ENCODE measurements at regions not wholly inside any gene's neighbourhood (a gene's known extent, or its start where the extent isn't known, plus 50 kb on each side); places are given as distances from the start of the nearest gene placed in this dataset.

DNA sequence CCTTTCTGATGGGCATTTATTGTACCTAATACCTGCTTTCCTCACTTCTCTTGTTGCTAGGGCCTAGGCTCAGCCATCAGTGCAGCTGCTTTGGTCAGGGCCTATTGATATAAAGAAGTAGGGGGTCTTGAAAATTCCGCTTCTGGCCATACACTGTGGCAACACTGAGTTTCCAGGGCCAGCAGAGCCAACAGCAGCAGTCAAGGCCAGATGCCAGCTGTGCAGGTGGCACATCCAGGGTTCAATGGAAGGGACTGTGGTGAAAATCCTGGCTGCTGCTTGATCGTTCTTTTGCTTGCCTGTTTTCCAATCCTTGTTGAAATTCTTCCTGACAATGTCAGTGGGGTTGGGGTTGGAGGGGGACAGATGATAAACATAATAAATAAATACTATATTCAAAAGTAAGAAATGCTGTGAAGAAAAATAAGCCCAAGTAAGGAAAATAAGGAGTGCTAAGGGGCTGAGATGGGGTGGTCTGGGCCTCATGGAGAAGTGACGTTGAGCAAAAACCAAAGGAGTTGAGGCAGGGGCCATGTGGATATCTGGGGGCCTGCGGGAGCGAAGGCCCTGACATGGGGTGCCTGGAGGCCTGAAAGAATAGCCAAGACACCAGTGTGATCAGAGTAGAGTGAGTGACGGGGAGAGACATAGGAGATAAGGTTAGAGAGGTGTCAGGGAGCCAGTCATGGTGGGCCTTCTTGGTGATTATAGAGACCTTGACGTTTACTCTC is 91.0 kb upstream of the ALDH1B1 start:
- Histone ChIP-seq H2AFZ (ENCODE audit: low read depth, low read length) (no peak overlapping the region), H4K20me1 (ENCODE audit: insufficient read depth, low read length) (no peaks in the 10 kb centered on the region), H3K9me3 (ENCODE audit: insufficient read depth, low read length) (no peaks in the 10 kb centered on the region), H3K27me3 (ENCODE audit: low read depth, low read length) (no peaks in the 10 kb centered on the region), H3K4me2 (ENCODE audit: low read length) (no peak overlapping the region), H3K4me1 (ENCODE audit: low read length) (no peaks in the 10 kb centered on the region), H3K36me3 (replicated peaks; ENCODE audit: low read depth, low read length) (no peaks in the 10 kb centered on the region), H3K79me2 (ENCODE audit: low read length) (no peaks in the 10 kb centered on the region), H3K27ac (ENCODE audit: low read length) (no peak overlapping the region), H3K9ac (ENCODE audit: low read length) (no peak overlapping the region), H3K4me3 (ENCODE audit: low read length) (no peak overlapping the region)
- TF ChIP-seq, protein P1, sequence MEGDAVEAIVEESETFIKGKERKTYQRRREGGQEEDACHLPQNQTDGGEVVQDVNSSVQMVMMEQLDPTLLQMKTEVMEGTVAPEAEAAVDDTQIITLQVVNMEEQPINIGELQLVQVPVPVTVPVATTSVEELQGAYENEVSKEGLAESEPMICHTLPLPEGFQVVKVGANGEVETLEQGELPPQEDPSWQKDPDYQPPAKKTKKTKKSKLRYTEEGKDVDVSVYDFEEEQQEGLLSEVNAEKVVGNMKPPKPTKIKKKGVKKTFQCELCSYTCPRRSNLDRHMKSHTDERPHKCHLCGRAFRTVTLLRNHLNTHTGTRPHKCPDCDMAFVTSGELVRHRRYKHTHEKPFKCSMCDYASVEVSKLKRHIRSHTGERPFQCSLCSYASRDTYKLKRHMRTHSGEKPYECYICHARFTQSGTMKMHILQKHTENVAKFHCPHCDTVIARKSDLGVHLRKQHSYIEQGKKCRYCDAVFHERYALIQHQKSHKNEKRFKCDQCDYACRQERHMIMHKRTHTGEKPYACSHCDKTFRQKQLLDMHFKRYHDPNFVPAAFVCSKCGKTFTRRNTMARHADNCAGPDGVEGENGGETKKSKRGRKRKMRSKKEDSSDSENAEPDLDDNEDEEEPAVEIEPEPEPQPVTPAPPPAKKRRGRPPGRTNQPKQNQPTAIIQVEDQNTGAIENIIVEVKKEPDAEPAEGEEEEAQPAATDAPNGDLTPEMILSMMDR (IDR thresholded peaks at IDR 0.05; ENCODE audit: low read depth, low read length) = no peak
- TF ChIP-seq EZH2phosphoT487 (IDR thresholded peaks at IDR 0.05; ENCODE audit: low read depth) = no peak

DNA sequence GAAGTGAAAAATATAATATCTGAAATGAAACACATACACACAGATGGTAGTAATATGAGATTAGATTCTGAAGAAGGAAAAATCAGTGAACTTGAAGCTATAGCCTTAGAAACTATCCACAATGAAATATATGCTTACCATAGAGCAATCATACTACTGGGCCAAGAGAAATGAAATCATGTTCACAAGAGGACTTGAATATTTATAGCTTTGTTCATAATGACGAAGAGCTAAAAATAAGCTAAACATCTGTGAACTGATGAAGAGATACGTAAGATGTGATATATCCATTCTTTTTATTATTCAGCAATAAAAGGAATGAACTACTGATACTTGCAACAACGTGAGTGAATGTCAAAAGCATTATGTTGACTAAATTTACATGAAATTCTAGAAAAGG is 92.6 kb upstream of the ALDH1B1 start:
- no peak overlapping the region for H3K9ac ChIP-seq (ENCODE audit: low read length)
- no peaks in the 10 kb centered on the region for H4K20me1 ChIP-seq (ENCODE audit: insufficient read depth, low read length)
- H3K27me3 ChIP-seq (ENCODE audit: low read depth, low read length) = no peaks in the 10 kb centered on the region
- H3K9me3 ChIP-seq (ENCODE audit: insufficient read depth, low read length) = no peaks in the 10 kb centered on the region
- no peaks in the 10 kb centered on the region for H3K79me2 ChIP-seq (ENCODE audit: low read length)
- no peak overlapping the region for H3K27ac ChIP-seq (ENCODE audit: low read length)
- no peak overlapping the region for H3K4me2 ChIP-seq (ENCODE audit: low read length)
- H2AFZ ChIP-seq (ENCODE audit: low read depth, low read length) = no peak overlapping the region
- no peak overlapping the region for H3K4me3 ChIP-seq (ENCODE audit: low read length)
- TF ChIP-seq, protein P1 (IDR thresholded peaks at IDR 0.05; ENCODE audit: low read depth, low read length) = no peak
- TF ChIP-seq EZH2phosphoT487 (IDR thresholded peaks at IDR 0.05; ENCODE audit: low read depth) = no peak
- no peaks in the 10 kb centered on the region for H3K36me3 ChIP-seq (replicated peaks; ENCODE audit: low read depth, low read length)
- H3K4me1 ChIP-seq (ENCODE audit: low read length) = no peaks in the 10 kb centered on the region

- no peaks in the 10 kb centered on the region for H3K36me3 ChIP-seq (replicated peaks; ENCODE audit: low read depth, low read length)
- no peaks in the 10 kb centered on the region for H3K27me3 ChIP-seq (ENCODE audit: low read depth, low read length)
- no peaks in the 10 kb centered on the region for H3K4me1 ChIP-seq (ENCODE audit: low read length)
- H2AFZ ChIP-seq (ENCODE audit: low read depth, low read length) = no peak overlapping the region
- no peaks in the 10 kb centered on the region for H3K79me2 ChIP-seq (ENCODE audit: low read length)
- TF ChIP-seq, protein P1 (IDR thresholded peaks at IDR 0.05; ENCODE audit: low read depth, low read length) = no peak
- TF ChIP-seq EZH2phosphoT487 (IDR thresholded peaks at IDR 0.05; ENCODE audit: low read depth) = no peak
- H4K20me1 ChIP-seq (ENCODE audit: insufficient read depth, low read length) = no peaks in the 10 kb centered on the region
- H3K4me2 ChIP-seq (ENCODE audit: low read length) = no peak overlapping the region
- no peak overlapping the region for H3K4me3 ChIP-seq (ENCODE audit: low read length)
- H3K9ac ChIP-seq (ENCODE audit: low read length) = no peak overlapping the region
- no peak overlapping the region for H3K27ac ChIP-seq (ENCODE audit: low read length)
- no peaks in the 10 kb centered on the region for H3K9me3 ChIP-seq (ENCODE audit: insufficient read depth, low read length)
These were observed 93.6 kb upstream of the ALDH1B1 start for GRCh38 chr9:38298904-38299303.

GRCh38 chr9:38298503-38298902 is 94.0 kb upstream of the ALDH1B1 start:
- Histone ChIP-seq H3K36me3 (replicated peaks; ENCODE audit: low read depth, low read length) (no peaks in the 10 kb centered on the region), H3K4me1 (ENCODE audit: low read length) (no peaks in the 10 kb centered on the region), H3K9ac (ENCODE audit: low read length) (no peak overlapping the region), H3K27me3 (ENCODE audit: low read depth, low read length) (no peaks in the 10 kb centered on the region), H3K4me2 (ENCODE audit: low read length) (no peak overlapping the region), H4K20me1 (ENCODE audit: insufficient read depth, low read length) (no peaks in the 10 kb centered on the region), H3K4me3 (ENCODE audit: low read length) (no peak overlapping the region), H2AFZ (ENCODE audit: low read depth, low read length) (no peak overlapping the region), H3K79me2 (ENCODE audit: low read length) (no peaks in the 10 kb centered on the region), H3K27ac (ENCODE audit: low read length) (no peak overlapping the region), H3K9me3 (ENCODE audit: insufficient read depth, low read length) (no peaks in the 10 kb centered on the region)
- TF ChIP-seq EZH2phosphoT487 (IDR thresholded peaks at IDR 0.05; ENCODE audit: low read depth) = no peak
- TF ChIP-seq, protein P1 (IDR thresholded peaks at IDR 0.05; ENCODE audit: low read depth, low read length) = no peak

Data from OCI-LY3 (cell line).